H9 (cell line): ENCODE measurements at regions not wholly inside any gene's neighbourhood (a gene's known extent, or its start where the extent isn't known, plus 50 kb on each side); places are given as distances from the start of the nearest gene placed in this dataset.

Experiments
- DNase-seq: peaks from one replicate; pipeline ENCODE4 v3.0.0-alpha.2; 2017
- H2AFZ ChIP-seq: one replicate; pipeline ENCODE4 v1.6.1; 2013; ENCODE audit warnings: mild to moderate bottlenecking, low read length, control low read depth, moderate library complexity
- H2AK5ac ChIP-seq: 2 replicates; pipeline ENCODE4 v1.6.1; 2013; ENCODE audit warnings: low read length, control low read depth, mixed read lengths; ENCODE audit not compliant: insufficient read length
- H2BK120ac ChIP-seq: one replicate; pipeline ENCODE4 v1.6.1; 2013; ENCODE audit warnings: low read depth, mild to moderate bottlenecking, low read length, control low read depth, inconsistent platforms; ENCODE audit not compliant: poor library complexity, severe bottlenecking
- H2BK12ac ChIP-seq: 2 replicates; pipeline ENCODE4 v1.6.1; 2013; ENCODE audit warnings: low read length, control low read depth, mixed read lengths, low read depth; ENCODE audit not compliant: insufficient read length
- H2BK15ac ChIP-seq: 2 replicates; pipeline ENCODE4 v1.6.1; 2013; ENCODE audit warnings: low read depth, low read length, control low read depth
- H2BK20ac ChIP-seq: one replicate; pipeline ENCODE4 v1.6.1; 2013; ENCODE audit warnings: low read depth, mild to moderate bottlenecking, low read length, control low read depth, inconsistent platforms; ENCODE audit not compliant: poor library complexity, severe bottlenecking
- H2BK5ac ChIP-seq: 2 replicates; pipeline ENCODE4 v1.6.1; 2013; ENCODE audit warnings: low read length, control low read depth, mixed read lengths; ENCODE audit not compliant: insufficient read length
- H3K14ac ChIP-seq: 2 replicates; pipeline ENCODE4 v1.6.1; 2013; ENCODE audit warnings: low read length, control low read depth; ENCODE audit not compliant: insufficient read depth
- H3K18ac ChIP-seq: 2 replicates; pipeline ENCODE4 v1.6.1; 2013; ENCODE audit warnings: low read depth, mild to moderate bottlenecking, mixed read lengths, low read length, control low read depth; ENCODE audit not compliant: insufficient read length
- H3K23ac ChIP-seq: 2 replicates; pipeline ENCODE4 v1.6.1; 2013; ENCODE audit warnings: low read length, control low read depth, mixed read lengths, low read depth; ENCODE audit not compliant: insufficient read length
- H3K23me2 ChIP-seq: 2 replicates; pipeline ENCODE4 v1.6.1; 2013; ENCODE audit warnings: low read depth, mild to moderate bottlenecking, mixed read lengths, low read length, control low read depth; ENCODE audit not compliant: insufficient read length, poor library complexity, severe bottlenecking
- H3K27ac ChIP-seq: 2 replicates; pipeline ENCODE4 v1.5.1; 2013; ENCODE audit warnings: low read length, control low read depth, mixed read lengths, low read depth; ENCODE audit not compliant: insufficient read length
- H3K27me3 ChIP-seq: 2 replicates; pipeline ENCODE4 v1.6.1; 2013; ENCODE audit warnings: low read length, control low read depth, inconsistent platforms; ENCODE audit not compliant: insufficient read depth
- H3K4ac ChIP-seq: 2 replicates; pipeline ENCODE4 v1.6.1; 2013; ENCODE audit warnings: low read depth, mild to moderate bottlenecking, control low read depth, inconsistent platforms, low read length, moderate library complexity
- H3K4me1 ChIP-seq: 2 replicates; pipeline ENCODE4 v1.6.1; 2013; ENCODE audit warnings: low read length, control low read depth, inconsistent platforms; ENCODE audit not compliant: insufficient read depth
- H3K4me2 ChIP-seq: 2 replicates; pipeline ENCODE4 v1.6.1; 2013; ENCODE audit warnings: low read length, control low read depth, mixed read lengths; ENCODE audit not compliant: insufficient read length, insufficient read depth
- H3K56ac ChIP-seq: 2 replicates; pipeline ENCODE4 v1.6.1; 2013; ENCODE audit warnings: low read depth, mild to moderate bottlenecking, mixed read lengths, low read length, control low read depth; ENCODE audit not compliant: insufficient read length
- H3K79me1 ChIP-seq: 2 replicates; pipeline ENCODE4 v1.6.1; 2013; ENCODE audit warnings: low read depth, mild to moderate bottlenecking, moderate library complexity, low read length, control low read depth, inconsistent platforms; ENCODE audit not compliant: insufficient read depth, poor library complexity, severe bottlenecking
- H3K79me2 ChIP-seq: 2 replicates; pipeline ENCODE4 v1.6.1; 2013; ENCODE audit warnings: low read length, control low read depth, inconsistent platforms; ENCODE audit not compliant: insufficient read depth
- H3K9ac ChIP-seq: 2 replicates; pipeline ENCODE4 v1.6.1; 2013; ENCODE audit warnings: low read length, control low read depth, mixed read lengths; ENCODE audit not compliant: insufficient read length; ENCODE audit errors: extremely low read depth
- H3K9me3 ChIP-seq: one replicate; pipeline ENCODE4 v1.6.1; 2013; ENCODE audit warnings: low read depth, low read length, inconsistent platforms; ENCODE audit not compliant: control insufficient read depth
- H3T11ph ChIP-seq: one replicate; pipeline ENCODE4 v1.6.1; 2013; ENCODE audit warnings: mild to moderate bottlenecking, low read length, control low read depth, inconsistent platforms
- H4K20me1 ChIP-seq: one replicate; pipeline ENCODE4 v1.6.1; 2013; ENCODE audit not compliant: control insufficient read depth, insufficient read length, insufficient read depth
- H4K5ac ChIP-seq: 2 replicates; pipeline ENCODE4 v1.6.1; 2013; ENCODE audit warnings: low read depth, mild to moderate bottlenecking, mixed read lengths, low read length, control low read depth; ENCODE audit not compliant: insufficient read length
- H4K8ac ChIP-seq: replicated peaks from 2 replicates; pipeline ENCODE4 v1.6.1; 2013; ENCODE audit warnings: low read length, control low read depth, mixed read lengths, low read depth; ENCODE audit not compliant: insufficient read length
- H4K91ac ChIP-seq: 2 replicates; pipeline ENCODE4 v1.6.1; 2013; ENCODE audit warnings: low read depth, mild to moderate bottlenecking, moderate library complexity, mixed read lengths, low read length, control low read depth; ENCODE audit not compliant: insufficient read length
- H3K27ac Mint-ChIP-seq, 3 experiments: 2 replicates in 2 of 3; 3 replicates in 1 of 3; pipeline ENCODE4 v1.8.0; 2020 to 2021; ENCODE audit warnings: mixed read lengths in 3 of 3, mild to moderate bottlenecking in 1 of 3, moderate library complexity in 1 of 3
- H3K27me3 Mint-ChIP-seq: 2 replicates; pipeline ENCODE4 v1.8.0; 2021; ENCODE audit warnings: low read depth, mild to moderate bottlenecking, moderate library complexity, mixed read lengths
- H3K36me3 Mint-ChIP-seq, 3 experiments: 2 replicates in 2 of 3; 3 replicates in 1 of 3; pipeline ENCODE4 v1.8.0; 2020 to 2021; ENCODE audit warnings: low read depth in 3 of 3, mixed read lengths in 3 of 3; ENCODE audit not compliant: insufficient read depth in 1 of 3
- H3K4me1 Mint-ChIP-seq, 2 experiments: 2 replicates each; pipeline ENCODE4 v1.8.0; 2020; ENCODE audit warnings: mixed read lengths in 2 of 2
- H3K4me3 Mint-ChIP-seq, 2 experiments: 2 replicates in 1 of 2; 3 replicates in 1 of 2; pipeline ENCODE4 v1.8.0; 2020 to 2021; ENCODE audit warnings: mild to moderate bottlenecking in 2 of 2, mixed read lengths in 2 of 2, moderate library complexity in 1 of 2
- H3K9me3 Mint-ChIP-seq, 2 experiments: 2 replicates in 1 of 2; 3 replicates in 1 of 2; pipeline ENCODE4 v1.8.0; 2020; ENCODE audit warnings: mild to moderate bottlenecking in 2 of 2, mixed read lengths in 2 of 2, moderate library complexity in 1 of 2
- WGBS: extraction: QIAGEN DNeasy Blood & Tissue Kit; methylation state at CpG from one replicate; pipeline ENCODE4 v1.1.7; 2013; ENCODE audit warnings: missing lambda C conversion rate, low lambda C conversion rate, mixed read lengths; ENCODE audit not compliant: insufficient read length; ENCODE audit errors: extremely low coverage; 5-methylcytosine and 5-hydroxymethylcytosine counted together
- TF ChIP-seq, protein P1 (sequence below): fragments of 200-600 bp; sonication (generic); conservative IDR thresholded peaks from 3 replicates; pipeline ENCODE4 v1.8.0; 2021; ENCODE audit warnings: antibody characterized with exemption, mild to moderate bottlenecking

DNA sequence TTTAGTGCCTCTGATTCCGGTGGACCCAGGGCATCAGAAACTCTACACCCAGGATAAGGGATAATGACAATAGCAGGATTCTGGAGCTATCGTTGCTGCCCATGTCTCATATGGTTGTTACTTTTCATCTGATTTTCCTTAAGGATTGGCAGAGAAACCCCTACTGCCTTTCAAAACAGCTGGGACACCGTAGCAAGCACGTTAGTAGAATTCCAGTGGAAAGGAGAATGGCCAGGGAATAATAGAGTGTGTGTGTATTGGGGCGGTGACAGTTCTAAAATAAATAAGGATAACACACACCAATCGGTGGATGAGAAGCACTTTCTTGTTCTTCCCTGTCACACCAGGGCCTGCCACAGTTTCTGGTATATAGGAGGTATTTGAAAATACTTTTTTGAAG lies 251.8 kb downstream of the HAPSTR1 start:
- no peak overlapping the region for H3K4ac ChIP-seq
- H3K79me2 ChIP-seq = no peaks in the 10 kb centered on the region
- H3K56ac ChIP-seq = no peak overlapping the region
- H3K4me2 ChIP-seq = no peak overlapping the region
- H4K8ac ChIP-seq = no peak overlapping the region
- H3K18ac ChIP-seq = no peak overlapping the region
- no peak overlapping the region for H4K91ac ChIP-seq
- H2BK120ac ChIP-seq = no peak overlapping the region
- H4K20me1 ChIP-seq = no peaks in the 10 kb centered on the region
- no peak overlapping the region for H2BK15ac ChIP-seq
- no peaks in the 10 kb centered on the region for H3K79me1 ChIP-seq
- H2AK5ac ChIP-seq = no peak overlapping the region
- H3K27me3 ChIP-seq = no peaks in the 10 kb centered on the region
- Mint-ChIP-seq H3K4me3 (no peak overlapping the region), H3K9me3 (no peaks in the 10 kb centered on the region), H3K27ac (0 out of 7 replicates have a peak overlapping the region, but pooled peaks of 2 of the 3 experiments have one; percentile 1 to 7), H3K27me3 (no peaks in the 10 kb centered on the region; the same call in 1 of the 2 replicates), H3K36me3 (no peaks in the 10 kb centered on the region), H3K4me1 (peaks cover 7 to 9% of the 10 kb centered on the region in 2 experiments)
- no peaks in the 10 kb centered on the region for H3K23me2 ChIP-seq
- whole genome bisulfite sequencing = no CpG with 5 or more reads among the region's 6 CpGs
- no peak overlapping the region for H2BK12ac ChIP-seq
- no peak overlapping the region for H3K27ac ChIP-seq
- no peak overlapping the region for H3K14ac ChIP-seq
- no peak overlapping the region for H3K23ac ChIP-seq
- H3K9ac ChIP-seq = no peak overlapping the region
- TF ChIP-seq, protein P1, sequence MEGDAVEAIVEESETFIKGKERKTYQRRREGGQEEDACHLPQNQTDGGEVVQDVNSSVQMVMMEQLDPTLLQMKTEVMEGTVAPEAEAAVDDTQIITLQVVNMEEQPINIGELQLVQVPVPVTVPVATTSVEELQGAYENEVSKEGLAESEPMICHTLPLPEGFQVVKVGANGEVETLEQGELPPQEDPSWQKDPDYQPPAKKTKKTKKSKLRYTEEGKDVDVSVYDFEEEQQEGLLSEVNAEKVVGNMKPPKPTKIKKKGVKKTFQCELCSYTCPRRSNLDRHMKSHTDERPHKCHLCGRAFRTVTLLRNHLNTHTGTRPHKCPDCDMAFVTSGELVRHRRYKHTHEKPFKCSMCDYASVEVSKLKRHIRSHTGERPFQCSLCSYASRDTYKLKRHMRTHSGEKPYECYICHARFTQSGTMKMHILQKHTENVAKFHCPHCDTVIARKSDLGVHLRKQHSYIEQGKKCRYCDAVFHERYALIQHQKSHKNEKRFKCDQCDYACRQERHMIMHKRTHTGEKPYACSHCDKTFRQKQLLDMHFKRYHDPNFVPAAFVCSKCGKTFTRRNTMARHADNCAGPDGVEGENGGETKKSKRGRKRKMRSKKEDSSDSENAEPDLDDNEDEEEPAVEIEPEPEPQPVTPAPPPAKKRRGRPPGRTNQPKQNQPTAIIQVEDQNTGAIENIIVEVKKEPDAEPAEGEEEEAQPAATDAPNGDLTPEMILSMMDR = no peak
- H3K9me3 ChIP-seq = no peaks in the 10 kb centered on the region
- H2BK20ac ChIP-seq = no peak overlapping the region
- H3T11ph ChIP-seq = no peak overlapping the region
- no peak overlapping the region for H2AFZ ChIP-seq
- no peak overlapping the region for H2BK5ac ChIP-seq
- no peak overlapping the region for H4K5ac ChIP-seq
- no peak for DNase-seq
- peaks cover 4% of the 10 kb centered on the region; the same call in 1 of the 2 replicates for H3K4me1 ChIP-seq
